ENCODE measurements at regions not wholly inside any gene's neighbourhood (a gene's known extent, or its start where the extent isn't known, plus 50 kb on each side); places are given as distances from the start of the nearest gene placed in this dataset.

- DNase-seq (ENCODE audit: low spot score), result no peak
Observed at GRCh38 chr9:16309082-16309468, 561.4 kb downstream of the BNC2 start.

- DNase-seq (ENCODE audit: low spot score), result no peak
Observed at GRCh38 chr9:16309469-16310271, 560.8 kb downstream of the BNC2 start.

- no peak for DNase-seq (ENCODE audit: low spot score)
Observed at GRCh38 chr9:16310278-16311110, 560.0 kb downstream of the BNC2 start.

- DNase-seq (ENCODE audit: low spot score), result no peak
Observed at GRCh38 chr9:16312116-16312515, 558.4 kb downstream of the BNC2 start.

GRCh38 chr9:16312962-16313546, 557.4 kb downstream of the BNC2 start:
- DNase-seq (ENCODE audit: low spot score), result no peak

GRCh38 chr9:16314476-16314875, 556.0 kb downstream of the BNC2 start:
- no peak for DNase-seq (ENCODE audit: low spot score)

GRCh38 chr9:16315720-16316119, 554.8 kb downstream of the BNC2 start:
- no peak for DNase-seq (ENCODE audit: low spot score)

- DNase-seq (ENCODE audit: low spot score), result no peak
Observed at GRCh38 chr9:16316456-16316855, 554.0 kb downstream of the BNC2 start.

GRCh38 chr9:16316911-16317817, 553.3 kb downstream of the BNC2 start:
- DNase-seq (ENCODE audit: low spot score), result no peak

GRCh38 chr9:16318516-16319060, 551.9 kb downstream of the BNC2 start:
- DNase-seq (ENCODE audit: low spot score), result no peak

- no peak for DNase-seq (ENCODE audit: low spot score)
Observed at GRCh38 chr9:16319646-16320045, 550.8 kb downstream of the BNC2 start.

GRCh38 chr9:16320338-16320902, 550.0 kb downstream of the BNC2 start:
- no peak for DNase-seq (ENCODE audit: low spot score)

- no peak for DNase-seq (ENCODE audit: low spot score)
Observed at GRCh38 chr9:16321461-16322119, 548.9 kb downstream of the BNC2 start.

- DNase-seq (ENCODE audit: low spot score), result no peak
Observed at GRCh38 chr9:16322849-16323248, 547.6 kb downstream of the BNC2 start.

GRCh38 chr9:16325966-16326365, 544.5 kb downstream of the BNC2 start:
- DNase-seq (ENCODE audit: low spot score), result no peak

GRCh38 chr9:16328349-16328748, 542.1 kb downstream of the BNC2 start:
- no peak for DNase-seq (ENCODE audit: low spot score)

- no peak for DNase-seq (ENCODE audit: low spot score)
Observed at GRCh38 chr9:16329671-16330113, 540.8 kb downstream of the BNC2 start.

GRCh38 chr9:16331031-16331430, 539.4 kb downstream of the BNC2 start:
- DNase-seq (ENCODE audit: low spot score), result no peak

- no peak for DNase-seq (ENCODE audit: low spot score)
Observed at GRCh38 chr9:16331527-16331926, 538.9 kb downstream of the BNC2 start.

- DNase-seq (ENCODE audit: low spot score), result no peak
Observed at GRCh38 chr9:16333691-16334090, 536.8 kb downstream of the BNC2 start.

Data from SK-N-DZ (cell line).